Upper lobe of left lung (tissue), 4 donors: ENCODE measurements at regions not wholly inside any gene's neighbourhood (a gene's known extent, or its start where the extent isn't known, plus 50 kb on each side); places are given as distances from the start of the nearest gene placed in this dataset.

Source experiments
- EP300 ChIP-seq, 4 donors: sonication (generic); formaldehyde crosslinking; IDR thresholded peaks; one replicate each; pipeline ENCODE4 v1.5.1; 2017; ENCODE audit warnings: antibody characterized with exemption in 4 of 4, control low read depth in 2 of 4
- POLR2A ChIP-seq, 4 donors: fragments of 450-650 bp; IDR thresholded peaks; one replicate each; pipeline ENCODE4 v1.5.1; 2016 to 2017; ENCODE audit warnings: antibody characterized with exemption in 4 of 4, mild to moderate bottlenecking in 2 of 4
- POLR2AphosphoS5 ChIP-seq, 2 donors: sonication (generic); formaldehyde crosslinking; IDR thresholded peaks; one replicate each; pipeline ENCODE4 v1.5.1; 2017; ENCODE audit warnings: antibody characterized with exemption in 2 of 2
- TF ChIP-seq, protein P1 (sequence below), 6 experiments: fragments of 450-650 bp in 4 of 6; fragments of 200-600 bp in 2 of 6; sonication (generic) in 2 of 6; IDR thresholded peaks; one replicate each; pipeline ENCODE4 v1.5.1; 2016 to 2019; ENCODE audit warnings: antibody characterized with exemption in 6 of 6

- TF ChIP-seq EP300 (IDR thresholded peaks at IDR 0.05): no peak
- TF ChIP-seq POLR2AphosphoS5 (IDR thresholded peaks at IDR 0.05): no peak
- TF ChIP-seq, protein P1, sequence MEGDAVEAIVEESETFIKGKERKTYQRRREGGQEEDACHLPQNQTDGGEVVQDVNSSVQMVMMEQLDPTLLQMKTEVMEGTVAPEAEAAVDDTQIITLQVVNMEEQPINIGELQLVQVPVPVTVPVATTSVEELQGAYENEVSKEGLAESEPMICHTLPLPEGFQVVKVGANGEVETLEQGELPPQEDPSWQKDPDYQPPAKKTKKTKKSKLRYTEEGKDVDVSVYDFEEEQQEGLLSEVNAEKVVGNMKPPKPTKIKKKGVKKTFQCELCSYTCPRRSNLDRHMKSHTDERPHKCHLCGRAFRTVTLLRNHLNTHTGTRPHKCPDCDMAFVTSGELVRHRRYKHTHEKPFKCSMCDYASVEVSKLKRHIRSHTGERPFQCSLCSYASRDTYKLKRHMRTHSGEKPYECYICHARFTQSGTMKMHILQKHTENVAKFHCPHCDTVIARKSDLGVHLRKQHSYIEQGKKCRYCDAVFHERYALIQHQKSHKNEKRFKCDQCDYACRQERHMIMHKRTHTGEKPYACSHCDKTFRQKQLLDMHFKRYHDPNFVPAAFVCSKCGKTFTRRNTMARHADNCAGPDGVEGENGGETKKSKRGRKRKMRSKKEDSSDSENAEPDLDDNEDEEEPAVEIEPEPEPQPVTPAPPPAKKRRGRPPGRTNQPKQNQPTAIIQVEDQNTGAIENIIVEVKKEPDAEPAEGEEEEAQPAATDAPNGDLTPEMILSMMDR (IDR thresholded peaks at IDR 0.05): no peak
- TF ChIP-seq POLR2A (IDR thresholded peaks at IDR 0.05): no peak
Observed at GRCh38 chr2:14340703-14341102, 291.8 kb upstream of the LRATD1 start.
